ENCODE measurements at regions not wholly inside any gene's neighbourhood (a gene's known extent, or its start where the extent isn't known, plus 50 kb on each side); places are given as distances from the start of the nearest gene placed in this dataset.

GRCh38 chr4:12445711-12446235 lies 1017.1 kb upstream of the HS3ST1 start:
- TF ChIP-seq CTCF (IDR thresholded peaks at IDR 0.05 in 2 of 3, conservative IDR thresholded peaks at IDR 0.05 in 1 of 3; ENCODE audit: borderline replicate concordance in 1 of 3, insufficient read depth in 1 of 3, low read depth in 2 of 3, low read length in 2 of 3): no peak
- TF ChIP-seq EZH2 (IDR thresholded peaks at IDR 0.05): no peak
- TF ChIP-seq MAX (IDR thresholded peaks at IDR 0.05): no peak
- no peak for TF ChIP-seq POLR2A (IDR thresholded peaks at IDR 0.05; ENCODE audit: borderline replicate concordance, extremely low read depth, insufficient read depth, insufficient read length)
- no peak for TF ChIP-seq YY1 (IDR thresholded peaks at IDR 0.05; ENCODE audit: extremely low read depth, insufficient replicate concordance, low read depth, low read length)
- no peak for TF ChIP-seq SIN3A (IDR thresholded peaks at IDR 0.05; ENCODE audit: low read depth)
- TF ChIP-seq RAD21 (IDR thresholded peaks at IDR 0.05; ENCODE audit: low read depth): no peak
- TF ChIP-seq SRF (IDR thresholded peaks at IDR 0.05; ENCODE audit: low read depth): no peak
